K562 (cell line): ENCODE measurements at regions not wholly inside any gene's neighbourhood (a gene's known extent, or its start where the extent isn't known, plus 50 kb on each side); places are given as distances from the start of the nearest gene placed in this dataset.

Source experiments
- ATAC-seq: fragments of 200-7000 bp; cut with Tn5 transposase; 3 replicates; pipeline ENCODE4 v1.9.1; 2020; ENCODE audit warnings: moderate library complexity
- BruUV-seq: library from RNA; stranded (reverse); fragments of 400-500 nt; replicated peaks from 2 replicates; lab custom pipeline; 2021; lab: Mats Ljungman, UMichigan
- CTCF ChIA-PET: fragments of 300-600 bp; formaldehyde crosslinking; extraction: SDS; loops from one replicate; lab custom pipeline; 2021; ENCODE audit warnings: low intra/inter-chr PET ratio; lab: Yijun Ruan, JAX
- POLR2A ChIA-PET: fragments of 300-600, 350-650 bp; sonication (Branson Sonifier 250); formaldehyde crosslinking; extraction: SDS; loops from one replicate; lab custom pipeline; 2021; ENCODE audit warnings: antibody characterized with exemption, inconsistent platforms; lab: Yijun Ruan, JAX
- DNase-seq, 4 experiments: peaks; one replicate each; pipeline versions ENCODE4 v3.0.0 to v3.0.0-alpha.2; 2011 to 2018; ENCODE audit warnings: low spot score in 3 of 4, mixed read lengths in 3 of 4; ENCODE audit errors: extremely low read depth in 1 of 4
- FAIRE-seq: peaks from 2 replicates; lab custom pipeline; 2011; peaks lifted over from hg19 to GRCh38; lab: Jason Lieb, UNC
- H2AFZ ChIP-seq: 2 replicates; pipeline ENCODE4 v1.6.0; 2011; ENCODE audit warnings: low read depth, low read length, control low read depth, inconsistent platforms
- H3K27ac ChIP-seq: fragments of 200-600 bp; 3 replicates; pipeline ENCODE4 v1.8.0; 2011; ENCODE audit warnings: low read depth, mild to moderate bottlenecking, control low read depth, inconsistent platforms, low read length, moderate library complexity, mixed read lengths; ENCODE audit errors: extremely low read depth
- H3K27me3 ChIP-seq, 2 experiments: fragments of 300-600 bp in 1 of 2; 2 replicates in 1 of 2; 3 replicates in 1 of 2; pipeline versions ENCODE4 v1.6.0 to v1.8.0; 2011; ENCODE audit warnings: inconsistent platforms in 2 of 2, low read length in 2 of 2, mild to moderate bottlenecking in 1 of 2, mixed read lengths in 1 of 2, moderate library complexity in 1 of 2; ENCODE audit not compliant: control insufficient read depth in 2 of 2, insufficient read depth in 2 of 2
- H3K36me3 ChIP-seq: fragments of 300-600 bp; 3 replicates; pipeline ENCODE4 v1.8.0; 2011; ENCODE audit warnings: mild to moderate bottlenecking, low read length, inconsistent platforms; ENCODE audit not compliant: control insufficient read depth, insufficient read depth
- H3K4me1 ChIP-seq, 2 experiments: fragments of 200-600 bp in 1 of 2; replicated peaks in 1 of 2; 2 replicates in 1 of 2; 3 replicates in 1 of 2; pipeline versions ENCODE4 v1.5.1 to v1.8.0; 2011; ENCODE audit warnings: inconsistent platforms in 2 of 2, low read length in 2 of 2, mild to moderate bottlenecking in 1 of 2, mixed read lengths in 1 of 2, moderate library complexity in 1 of 2; ENCODE audit not compliant: control insufficient read depth in 2 of 2, insufficient read depth in 2 of 2
- H3K4me2 ChIP-seq: 2 replicates; pipeline ENCODE4 v1.6.1; 2011; ENCODE audit warnings: low read length, control low read depth, inconsistent platforms, mixed read lengths; ENCODE audit not compliant: insufficient read depth
- H3K4me3 ChIP-seq: fragments of 200-600 bp; sonication (generic), shearing (Covaris generic); 2 replicates; pipeline ENCODE4 v1.5.1; 2016; ENCODE audit warnings: control low read depth, inconsistent platforms
- H3K79me2 ChIP-seq: fragments of 200-600 bp; 3 replicates; pipeline ENCODE4 v1.8.0; 2011; ENCODE audit warnings: low read length, inconsistent platforms; ENCODE audit not compliant: control insufficient read depth, insufficient read depth
- H3K9ac ChIP-seq, 2 experiments: 2 replicates each; pipeline versions ENCODE4 v1.6.0 to v1.6.1; 2011; ENCODE audit warnings: low read depth in 2 of 2, low read length in 2 of 2, control low read depth in 1 of 2, inconsistent platforms in 1 of 2, mild to moderate bottlenecking in 1 of 2, mixed read lengths in 1 of 2; ENCODE audit not compliant: insufficient read depth in 1 of 2
- H3K9me1 ChIP-seq: one replicate; pipeline ENCODE4 v1.6.0; 2011; ENCODE audit warnings: inconsistent platforms, mild to moderate bottlenecking, low read length, moderate library complexity; ENCODE audit not compliant: control insufficient read depth, insufficient read depth
- H3K9me3 ChIP-seq: replicated peaks from 2 replicates; pipeline ENCODE4 v1.5.1; 2011; ENCODE audit warnings: low read depth, low read length, inconsistent platforms; ENCODE audit not compliant: control insufficient read depth, insufficient read depth
- H4K20me1 ChIP-seq: replicated peaks from 2 replicates; pipeline ENCODE4 v1.6.1; 2011; ENCODE audit warnings: low read length, inconsistent platforms, mixed read lengths; ENCODE audit not compliant: control insufficient read depth, insufficient read depth
- ATF7 ChIP-seq: fragments of 450-650 bp; IDR thresholded peaks from 2 replicates; pipeline ENCODE4 v1.7.1; 2014; ENCODE audit warnings: mild to moderate bottlenecking, moderate library complexity
- C11orf30 ChIP-seq: fragments of 450-650 bp; IDR thresholded peaks from 2 replicates; pipeline ENCODE4 v1.6.1; 2016; ENCODE audit warnings: low read depth, mild to moderate bottlenecking
- CCAR2 ChIP-seq: fragments of 200-400 bp; formaldehyde crosslinking; IDR thresholded peaks from 2 replicates; pipeline ENCODE4 v1.6.1; 2017; ENCODE audit warnings: mild to moderate bottlenecking, low read depth, low read length
- DACH1 ChIP-seq: fragments of 450-650 bp; IDR thresholded peaks from 2 replicates; pipeline ENCODE4 v1.6.1; 2018; ENCODE audit not compliant: partially characterized antibody
- DPF2 ChIP-seq: fragments of 450-650 bp; IDR thresholded peaks from 2 replicates; pipeline ENCODE4 v1.6.1; 2016
- MAFF ChIP-seq: IDR thresholded peaks from 2 replicates; pipeline ENCODE4 v1.6.1; 2012; ENCODE audit warnings: low read length, improper control_type of control experiment
- MAFK ChIP-seq: IDR thresholded peaks from 2 replicates; pipeline ENCODE4 v1.6.1; 2011; ENCODE audit warnings: low read length, improper control_type of control experiment
- PYGO2 ChIP-seq: fragments of 450-650 bp; IDR thresholded peaks from 2 replicates; pipeline ENCODE4 v1.6.1; 2016; ENCODE audit warnings: mild to moderate bottlenecking, missing genetic modification characterization, moderate library complexity, missing compliant biosample characterization
- SAFB2 ChIP-seq: fragments of 200-400 bp; formaldehyde crosslinking; IDR thresholded peaks from 2 replicates; pipeline ENCODE4 v1.6.1; 2018; ENCODE audit warnings: borderline replicate concordance, low read length, low read depth, moderate library complexity; ENCODE audit not compliant: severe bottlenecking
- ZBTB11 ChIP-seq, 3 experiments: fragments of 200-800 bp in 1 of 3; fragments of 250-450 bp in 1 of 3; fragments of 450-650 bp in 1 of 3; sonication (Bioruptor Pico) in 1 of 3; sonication (Bioruptor generic) in 1 of 3; formaldehyde crosslinking in 1 of 3; IDR thresholded peaks; 2 replicates each; pipeline versions ENCODE4 v1.6.1 to v1.8.0; 2016 to 2022; ENCODE audit warnings: mild to moderate bottlenecking in 2 of 3, missing genetic modification characterization in 2 of 3, missing compliant biosample characterization in 1 of 3, moderate library complexity in 1 of 3
- ZNF316 ChIP-seq: fragments of 450-650 bp; IDR thresholded peaks from 2 replicates; pipeline ENCODE4 v1.6.1; 2016
- ZNF384 ChIP-seq: IDR thresholded peaks from 2 replicates; pipeline ENCODE4 v1.6.1; 2012; ENCODE audit warnings: low read depth, low read length, improper control_type of control experiment
- ZNF583 ChIP-seq: fragments of 250-450 bp; sonication (Bioruptor Pico); IDR thresholded peaks from 2 replicates; pipeline ENCODE4 v1.4.0; 2020
- in situ Hi-C: fragments of 300-500 bp; cut with MboI; formaldehyde crosslinking; loops from 4 replicates; pipeline ENCODE4 v1.15.0; 2018; ENCODE audit warnings: inconsistent platforms, mixed read lengths
- intact Hi-C: fragments of 100-400 bp; cut with micrococcal nuclease; formaldehyde crosslinking; loops from 2 replicates; pipeline ENCODE4 v1.14.2; 2022
- TF ChIP-seq, protein P1 (sequence below): sonication (generic); IDR thresholded peaks from 2 replicates; pipeline ENCODE4 v1.6.1; 2016
- TF ChIP-seq, protein P2 (sequence below): fragments of 450-650 bp; IDR thresholded peaks from 2 replicates; pipeline ENCODE4 v1.6.1; 2016; ENCODE audit warnings: mild to moderate bottlenecking

DNA sequence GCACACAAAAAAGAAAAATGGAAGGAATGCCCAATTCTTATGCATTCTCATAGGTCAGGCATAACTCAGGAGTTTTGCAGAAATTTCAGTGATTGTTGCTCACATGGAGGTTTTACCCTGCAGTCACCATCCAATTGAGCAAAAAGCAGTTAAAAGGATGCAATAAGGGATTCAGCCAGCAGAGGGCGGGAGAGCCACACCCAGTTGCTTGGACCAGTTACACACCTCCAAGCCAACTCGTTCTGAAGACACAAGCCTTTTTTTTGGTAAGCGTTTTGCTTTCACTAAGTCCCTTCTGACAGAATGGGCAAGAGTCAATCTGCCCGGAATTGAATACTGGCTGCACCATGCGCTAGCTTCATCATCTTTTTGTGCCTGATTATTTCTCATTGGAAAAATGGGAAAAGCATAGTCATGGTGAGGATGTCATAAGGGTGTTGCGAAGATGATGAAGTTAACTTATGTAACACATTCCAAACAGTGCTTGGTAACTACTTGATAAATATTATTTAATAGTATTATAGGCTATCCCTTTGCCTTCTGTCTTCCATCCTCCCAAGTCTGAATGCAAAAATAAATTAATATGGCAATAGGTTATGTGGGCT is 154.4 kb upstream of the SGO1 start (continued):
- TF ChIP-seq PYGO2 (tag) (no peak), ZBTB11 (CRISPR knock-in tag; IDR thresholded peaks at IDR 0.05) (no peak), ATF7 (no peak), ZNF583 (CRISPR knock-in tag) (no peak), SAFB2 (no peak), ZNF384 (peak; percentile 73)
- TF ChIP-seq, all 486 proteins: peak for 26

DNA sequence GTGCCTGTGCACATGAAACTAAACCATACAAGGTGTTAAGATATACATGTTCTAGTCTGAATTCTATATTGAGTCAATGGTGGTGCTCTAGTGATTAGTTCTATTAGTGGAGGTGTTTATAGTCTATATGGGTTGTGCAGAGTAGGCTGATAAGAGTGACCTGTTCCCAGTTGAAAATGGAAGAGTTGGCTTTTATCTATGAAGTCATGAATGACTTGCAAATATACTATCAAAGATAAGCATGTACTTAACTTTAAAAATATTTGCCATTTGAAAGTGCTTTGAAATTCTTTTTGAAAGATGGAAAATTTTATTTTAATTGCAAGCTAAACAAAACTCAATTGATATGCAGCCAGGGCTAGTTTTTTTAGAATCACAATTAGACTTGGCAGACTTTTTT is 150.6 kb upstream of the SGO1 start:
- no peak overlapping the region for H3K9ac ChIP-seq
- no peaks in the 10 kb centered on the region for H3K27me3 ChIP-seq
- H3K4me2 ChIP-seq, result no peak overlapping the region
- no peaks in the 10 kb centered on the region for H3K9me1 ChIP-seq
- DNase-seq, result no peak
- H3K9me3 ChIP-seq, result no peaks in the 10 kb centered on the region
- no peak; the same call in 1 of the 3 replicates for ATAC-seq
- ChIA-PET CTCF (no interaction called here), POLR2A (no interaction called here)
- no peak overlapping the region for H3K27ac ChIP-seq
- in situ Hi-C loops (no loop called here), intact Hi-C loops (no loop called here)
- no peak overlapping the region for H3K4me3 ChIP-seq
- no peaks in the 10 kb centered on the region for H4K20me1 ChIP-seq
- peaks cover 0 to 13% of the 10 kb centered on the region in 2 experiments; a peak in 1 of 5 replicates for H3K4me1 ChIP-seq
- no peaks in the 10 kb centered on the region for H3K36me3 ChIP-seq
- H2AFZ ChIP-seq, result 0 out of 2 replicates have a peak overlapping the region, but pooled peaks have one; percentile 0
- no TSS peak for BruUV-seq
- no peak for FAIRE-seq
- no peaks in the 10 kb centered on the region for H3K79me2 ChIP-seq
- TF ChIP-seq DACH1 (peak; percentile 66), C11orf30 (peak; percentile 79), DPF2 (peak; percentile 58), ZNF316 (peak; percentile 84), CCAR2 (no peak), MAFF (peak; percentile 71), MAFK (peak; percentile 42; the same call in 1 of the 2 replicates)
- TF ChIP-seq, protein P1, sequence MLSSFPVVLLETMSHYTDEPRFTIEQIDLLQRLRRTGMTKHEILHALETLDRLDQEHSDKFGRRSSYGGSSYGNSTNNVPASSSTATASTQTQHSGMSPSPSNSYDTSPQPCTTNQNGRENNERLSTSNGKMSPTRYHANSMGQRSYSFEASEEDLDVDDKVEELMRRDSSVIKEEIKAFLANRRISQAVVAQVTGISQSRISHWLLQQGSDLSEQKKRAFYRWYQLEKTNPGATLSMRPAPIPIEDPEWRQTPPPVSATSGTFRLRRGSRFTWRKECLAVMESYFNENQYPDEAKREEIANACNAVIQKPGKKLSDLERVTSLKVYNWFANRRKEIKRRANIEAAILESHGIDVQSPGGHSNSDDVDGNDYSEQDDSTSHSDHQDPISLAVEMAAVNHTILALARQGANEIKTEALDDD, result 0 out of 2 replicates have a peak, but pooled peaks have one; percentile 18
- TF ChIP-seq, protein P2, sequence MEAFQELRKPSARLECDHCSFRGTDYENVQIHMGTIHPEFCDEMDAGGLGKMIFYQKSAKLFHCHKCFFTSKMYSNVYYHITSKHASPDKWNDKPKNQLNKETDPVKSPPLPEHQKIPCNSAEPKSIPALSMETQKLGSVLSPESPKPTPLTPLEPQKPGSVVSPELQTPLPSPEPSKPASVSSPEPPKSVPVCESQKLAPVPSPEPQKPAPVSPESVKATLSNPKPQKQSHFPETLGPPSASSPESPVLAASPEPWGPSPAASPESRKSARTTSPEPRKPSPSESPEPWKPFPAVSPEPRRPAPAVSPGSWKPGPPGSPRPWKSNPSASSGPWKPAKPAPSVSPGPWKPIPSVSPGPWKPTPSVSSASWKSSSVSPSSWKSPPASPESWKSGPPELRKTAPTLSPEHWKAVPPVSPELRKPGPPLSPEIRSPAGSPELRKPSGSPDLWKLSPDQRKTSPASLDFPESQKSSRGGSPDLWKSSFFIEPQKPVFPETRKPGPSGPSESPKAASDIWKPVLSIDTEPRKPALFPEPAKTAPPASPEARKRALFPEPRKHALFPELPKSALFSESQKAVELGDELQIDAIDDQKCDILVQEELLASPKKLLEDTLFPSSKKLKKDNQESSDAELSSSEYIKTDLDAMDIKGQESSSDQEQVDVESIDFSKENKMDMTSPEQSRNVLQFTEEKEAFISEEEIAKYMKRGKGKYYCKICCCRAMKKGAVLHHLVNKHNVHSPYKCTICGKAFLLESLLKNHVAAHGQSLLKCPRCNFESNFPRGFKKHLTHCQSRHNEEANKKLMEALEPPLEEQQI, result 0 out of 2 replicates have a peak, but pooled peaks have one; percentile 42
